HEK293 (cell line): ENCODE measurements at regions not wholly inside any gene's neighbourhood (a gene's known extent, or its start where the extent isn't known, plus 50 kb on each side); places are given as distances from the start of the nearest gene placed in this dataset.

Experiments used
- EGR2 ChIP-seq: fragments of 450-650 bp; formaldehyde crosslinking; IDR thresholded peaks from 2 replicates; pipeline ENCODE4 v1.5.1; 2016; ENCODE audit warnings: low read depth, missing biosample characterization, missing genetic modification characterization
- GLIS2 ChIP-seq: fragments of 450-650 bp; formaldehyde crosslinking; IDR thresholded peaks from 2 replicates; pipeline ENCODE4 v1.5.1; 2016; ENCODE audit warnings: missing biosample characterization, missing genetic modification characterization
- HOXA7 ChIP-seq: sonication (generic); formaldehyde crosslinking; IDR thresholded peaks from 2 replicates; pipeline ENCODE4 v1.8.1; 2022; ENCODE audit warnings: missing genetic modification reagents, borderline replicate concordance
- KLF1 ChIP-seq: fragments of 450-650 bp; formaldehyde crosslinking; IDR thresholded peaks from 2 replicates; pipeline ENCODE4 v1.5.1; 2016; ENCODE audit warnings: missing biosample characterization, missing genetic modification characterization
- KLF8 ChIP-seq: fragments of 450-650 bp; formaldehyde crosslinking; IDR thresholded peaks from 2 replicates; pipeline ENCODE4 v1.5.1; 2016; ENCODE audit warnings: missing biosample characterization, missing genetic modification characterization
- RBAK ChIP-seq: fragments of 450-650 bp; formaldehyde crosslinking; IDR thresholded peaks from 2 replicates; pipeline ENCODE4 v1.5.1; 2016; ENCODE audit warnings: missing biosample characterization, missing genetic modification characterization
- SCRT2 ChIP-seq: fragments of 450-650 bp; formaldehyde crosslinking; IDR thresholded peaks from 2 replicates; pipeline ENCODE4 v1.5.1; 2016; ENCODE audit warnings: missing biosample characterization, missing genetic modification characterization
- ZBTB8A ChIP-seq: fragments of 450-650 bp; formaldehyde crosslinking; IDR thresholded peaks from 2 replicates; pipeline ENCODE4 v1.5.1; 2016; ENCODE audit warnings: missing biosample characterization, missing genetic modification characterization
- ZIC2 ChIP-seq: fragments of 450-650 bp; formaldehyde crosslinking; IDR thresholded peaks from 2 replicates; pipeline ENCODE4 v1.5.1; 2016; ENCODE audit warnings: missing biosample characterization, missing genetic modification characterization
- ZNF169 ChIP-seq: fragments of 450-650 bp; formaldehyde crosslinking; IDR thresholded peaks from 2 replicates; pipeline ENCODE4 v1.5.1; 2016; ENCODE audit warnings: missing biosample characterization, missing genetic modification characterization
- ZNF202 ChIP-seq: fragments of 450-650 bp; formaldehyde crosslinking; IDR thresholded peaks from 2 replicates; pipeline ENCODE4 v1.5.1; 2016; ENCODE audit warnings: missing biosample characterization, missing genetic modification characterization, borderline replicate concordance
- ZNF23 ChIP-seq: fragments of 450-650 bp; formaldehyde crosslinking; IDR thresholded peaks from 2 replicates; pipeline ENCODE4 v1.5.1; 2016; ENCODE audit warnings: missing biosample characterization, missing genetic modification characterization, borderline replicate concordance
- ZNF324 ChIP-seq: fragments of 450-650 bp; formaldehyde crosslinking; IDR thresholded peaks from 2 replicates; pipeline ENCODE4 v1.5.1; 2016; ENCODE audit warnings: missing biosample characterization, missing genetic modification characterization
- ZNF426 ChIP-seq: fragments of 450-650 bp; formaldehyde crosslinking; IDR thresholded peaks from 2 replicates; pipeline ENCODE4 v1.5.1; 2017; ENCODE audit warnings: missing biosample characterization, missing genetic modification characterization, mild to moderate bottlenecking, inconsistent platforms, moderate library complexity
- ZNF571 ChIP-seq: fragments of 450-650 bp; formaldehyde crosslinking; IDR thresholded peaks from 2 replicates; pipeline ENCODE4 v1.5.0; 2017; ENCODE audit warnings: missing biosample characterization, missing genetic modification characterization
- ZNF658 ChIP-seq: fragments of 450-650 bp; formaldehyde crosslinking; IDR thresholded peaks from 2 replicates; pipeline ENCODE4; 2016; ENCODE audit warnings: missing biosample characterization, missing genetic modification characterization
- ZNF792 ChIP-seq: fragments of 450-650 bp; formaldehyde crosslinking; IDR thresholded peaks from 2 replicates; pipeline ENCODE4 v1.5.1; 2016; ENCODE audit warnings: missing biosample characterization, missing genetic modification characterization
- ZSCAN30 ChIP-seq: fragments of 450-650 bp; IDR thresholded peaks from 2 replicates; pipeline ENCODE4 v1.5.1; 2018; ENCODE audit warnings: missing biosample characterization, mild to moderate bottlenecking, missing genetic modification characterization, moderate library complexity
- TF ChIP-seq, protein P1 (sequence below): fragments of 450-650 bp; formaldehyde crosslinking; IDR thresholded peaks from 2 replicates; pipeline ENCODE4 v1.5.1; 2017; ENCODE audit warnings: missing biosample characterization, missing genetic modification characterization
- TF ChIP-seq, protein P2 (sequence below): fragments of 450-650 bp; formaldehyde crosslinking; IDR thresholded peaks from 2 replicates; pipeline ENCODE4 v1.5.1; 2016; ENCODE audit warnings: missing biosample characterization, missing genetic modification characterization
- TF ChIP-seq, protein P3 (sequence below): fragments of 450-650 bp; formaldehyde crosslinking; IDR thresholded peaks from 2 replicates; pipeline ENCODE4 v1.5.1; 2016; ENCODE audit warnings: missing biosample characterization, missing genetic modification characterization, low read depth
- TF ChIP-seq, protein P4 (sequence below): fragments of 450-650 bp; formaldehyde crosslinking; IDR thresholded peaks from 2 replicates; pipeline ENCODE4 v1.5.1; 2016; ENCODE audit warnings: missing biosample characterization, missing genetic modification characterization, low read depth
- TF ChIP-seq, protein P5 (sequence below): fragments of 450-650 bp; formaldehyde crosslinking; IDR thresholded peaks from 2 replicates; pipeline ENCODE4 v1.5.1; 2016; ENCODE audit warnings: missing biosample characterization, missing genetic modification characterization
- TF ChIP-seq, protein P6 (sequence below): fragments of 450-650 bp; formaldehyde crosslinking; IDR thresholded peaks from 2 replicates; pipeline ENCODE4 v1.5.1; 2016; ENCODE audit warnings: missing biosample characterization, missing genetic modification characterization

DNA sequence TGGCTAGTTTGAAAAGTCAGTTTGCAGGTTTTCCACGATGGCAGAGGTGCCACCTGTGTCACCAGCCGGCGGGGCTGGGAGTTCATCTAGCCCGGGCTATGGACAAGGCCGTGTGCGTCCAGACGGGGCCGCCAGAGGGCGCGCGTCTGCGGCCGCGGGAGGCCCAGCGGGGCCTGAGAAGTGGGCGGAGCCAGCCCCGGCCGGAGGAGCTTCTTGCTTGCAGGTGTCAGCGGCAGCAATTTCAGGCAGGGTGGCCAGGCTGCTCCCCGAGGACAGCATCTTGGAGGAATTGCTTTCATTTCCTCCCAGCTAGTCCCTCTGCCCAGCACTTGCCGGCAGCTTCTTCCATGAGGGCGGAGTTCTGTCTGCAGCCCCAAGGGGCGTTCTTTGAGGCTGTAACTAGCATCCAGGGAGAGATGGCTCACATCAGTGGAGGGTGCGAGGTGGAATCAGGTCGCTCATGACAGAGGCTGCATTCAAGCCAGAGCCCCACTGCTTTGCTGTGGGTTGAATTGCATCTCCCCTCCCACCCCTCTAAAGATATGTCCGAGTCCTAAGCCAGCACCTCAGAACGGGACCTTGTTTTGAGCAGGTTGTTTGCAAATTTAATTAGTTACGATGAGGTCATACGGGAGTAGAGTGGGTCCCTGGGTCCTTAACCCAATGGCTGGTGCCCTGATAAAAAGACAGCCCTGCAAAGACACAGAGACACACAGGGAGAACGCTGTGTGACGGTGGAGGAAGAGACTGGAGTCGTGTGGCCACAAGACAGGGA is 85.9 kb upstream of the MKI67 start (continued):
- TF ChIP-seq, protein P1, sequence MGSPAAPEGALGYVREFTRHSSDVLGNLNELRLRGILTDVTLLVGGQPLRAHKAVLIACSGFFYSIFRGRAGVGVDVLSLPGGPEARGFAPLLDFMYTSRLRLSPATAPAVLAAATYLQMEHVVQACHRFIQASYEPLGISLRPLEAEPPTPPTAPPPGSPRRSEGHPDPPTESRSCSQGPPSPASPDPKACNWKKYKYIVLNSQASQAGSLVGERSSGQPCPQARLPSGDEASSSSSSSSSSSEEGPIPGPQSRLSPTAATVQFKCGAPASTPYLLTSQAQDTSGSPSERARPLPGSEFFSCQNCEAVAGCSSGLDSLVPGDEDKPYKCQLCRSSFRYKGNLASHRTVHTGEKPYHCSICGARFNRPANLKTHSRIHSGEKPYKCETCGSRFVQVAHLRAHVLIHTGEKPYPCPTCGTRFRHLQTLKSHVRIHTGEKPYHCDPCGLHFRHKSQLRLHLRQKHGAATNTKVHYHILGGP (tag by site-specific recombination): no peak
- TF ChIP-seq ZNF792 (no peak), ZNF658 (tag by site-specific recombination) (no peak), HOXA7 (CRISPR knock-in tag) (no peak), ZNF23 (tag by site-specific recombination) (no peak), EGR2 (peak; percentile 15; the same call in 1 of the 2 replicates), ZBTB8A (tag by site-specific recombination) (no peak), KLF8 (no peak), ZNF571 (no peak), ZNF202 (tag by site-specific recombination) (no peak), GLIS2 (tag by site-specific recombination) (peak; percentile 87), ZSCAN30 (peak; percentile 45; the same call in 1 of the 2 replicates), ZNF324 (tag by site-specific recombination) (no peak), ZNF169 (tag by site-specific recombination) (no peak), RBAK (tag by site-specific recombination) (no peak), SCRT2 (tag by site-specific recombination) (peak; percentile 74; the same call in 1 of the 2 replicates), KLF1 (tag by site-specific recombination) (0 out of 2 replicates have a peak, but pooled peaks have one; percentile 15), ZNF426 (tag by site-specific recombination) (no peak), ZIC2 (peak; percentile 62)
- TF ChIP-seq, protein P2, sequence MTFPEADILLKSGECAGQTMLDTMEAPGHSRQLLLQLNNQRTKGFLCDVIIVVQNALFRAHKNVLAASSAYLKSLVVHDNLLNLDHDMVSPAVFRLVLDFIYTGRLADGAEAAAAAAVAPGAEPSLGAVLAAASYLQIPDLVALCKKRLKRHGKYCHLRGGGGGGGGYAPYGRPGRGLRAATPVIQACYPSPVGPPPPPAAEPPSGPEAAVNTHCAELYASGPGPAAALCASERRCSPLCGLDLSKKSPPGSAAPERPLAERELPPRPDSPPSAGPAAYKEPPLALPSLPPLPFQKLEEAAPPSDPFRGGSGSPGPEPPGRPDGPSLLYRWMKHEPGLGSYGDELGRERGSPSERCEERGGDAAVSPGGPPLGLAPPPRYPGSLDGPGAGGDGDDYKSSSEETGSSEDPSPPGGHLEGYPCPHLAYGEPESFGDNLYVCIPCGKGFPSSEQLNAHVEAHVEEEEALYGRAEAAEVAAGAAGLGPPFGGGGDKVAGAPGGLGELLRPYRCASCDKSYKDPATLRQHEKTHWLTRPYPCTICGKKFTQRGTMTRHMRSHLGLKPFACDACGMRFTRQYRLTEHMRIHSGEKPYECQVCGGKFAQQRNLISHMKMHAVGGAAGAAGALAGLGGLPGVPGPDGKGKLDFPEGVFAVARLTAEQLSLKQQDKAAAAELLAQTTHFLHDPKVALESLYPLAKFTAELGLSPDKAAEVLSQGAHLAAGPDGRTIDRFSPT (tag by site-specific recombination): peak; percentile 78
- TF ChIP-seq, protein P3, sequence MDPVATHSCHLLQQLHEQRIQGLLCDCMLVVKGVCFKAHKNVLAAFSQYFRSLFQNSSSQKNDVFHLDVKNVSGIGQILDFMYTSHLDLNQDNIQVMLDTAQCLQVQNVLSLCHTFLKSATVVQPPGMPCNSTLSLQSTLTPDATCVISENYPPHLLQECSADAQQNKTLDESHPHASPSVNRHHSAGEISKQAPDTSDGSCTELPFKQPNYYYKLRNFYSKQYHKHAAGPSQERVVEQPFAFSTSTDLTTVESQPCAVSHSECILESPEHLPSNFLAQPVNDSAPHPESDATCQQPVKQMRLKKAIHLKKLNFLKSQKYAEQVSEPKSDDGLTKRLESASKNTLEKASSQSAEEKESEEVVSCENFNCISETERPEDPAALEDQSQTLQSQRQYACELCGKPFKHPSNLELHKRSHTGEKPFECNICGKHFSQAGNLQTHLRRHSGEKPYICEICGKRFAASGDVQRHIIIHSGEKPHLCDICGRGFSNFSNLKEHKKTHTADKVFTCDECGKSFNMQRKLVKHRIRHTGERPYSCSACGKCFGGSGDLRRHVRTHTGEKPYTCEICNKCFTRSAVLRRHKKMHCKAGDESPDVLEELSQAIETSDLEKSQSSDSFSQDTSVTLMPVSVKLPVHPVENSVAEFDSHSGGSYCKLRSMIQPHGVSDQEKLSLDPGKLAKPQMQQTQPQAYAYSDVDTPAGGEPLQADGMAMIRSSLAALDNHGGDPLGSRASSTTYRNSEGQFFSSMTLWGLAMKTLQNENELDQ (tag by site-specific recombination): no peak
- TF ChIP-seq, protein P4, sequence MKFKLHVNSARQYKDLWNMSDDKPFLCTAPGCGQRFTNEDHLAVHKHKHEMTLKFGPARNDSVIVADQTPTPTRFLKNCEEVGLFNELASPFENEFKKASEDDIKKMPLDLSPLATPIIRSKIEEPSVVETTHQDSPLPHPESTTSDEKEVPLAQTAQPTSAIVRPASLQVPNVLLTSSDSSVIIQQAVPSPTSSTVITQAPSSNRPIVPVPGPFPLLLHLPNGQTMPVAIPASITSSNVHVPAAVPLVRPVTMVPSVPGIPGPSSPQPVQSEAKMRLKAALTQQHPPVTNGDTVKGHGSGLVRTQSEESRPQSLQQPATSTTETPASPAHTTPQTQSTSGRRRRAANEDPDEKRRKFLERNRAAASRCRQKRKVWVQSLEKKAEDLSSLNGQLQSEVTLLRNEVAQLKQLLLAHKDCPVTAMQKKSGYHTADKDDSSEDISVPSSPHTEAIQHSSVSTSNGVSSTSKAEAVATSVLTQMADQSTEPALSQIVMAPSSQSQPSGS (tag by site-specific recombination): peak; percentile 73; the same call in 1 of the 2 replicates
- TF ChIP-seq, protein P5, sequence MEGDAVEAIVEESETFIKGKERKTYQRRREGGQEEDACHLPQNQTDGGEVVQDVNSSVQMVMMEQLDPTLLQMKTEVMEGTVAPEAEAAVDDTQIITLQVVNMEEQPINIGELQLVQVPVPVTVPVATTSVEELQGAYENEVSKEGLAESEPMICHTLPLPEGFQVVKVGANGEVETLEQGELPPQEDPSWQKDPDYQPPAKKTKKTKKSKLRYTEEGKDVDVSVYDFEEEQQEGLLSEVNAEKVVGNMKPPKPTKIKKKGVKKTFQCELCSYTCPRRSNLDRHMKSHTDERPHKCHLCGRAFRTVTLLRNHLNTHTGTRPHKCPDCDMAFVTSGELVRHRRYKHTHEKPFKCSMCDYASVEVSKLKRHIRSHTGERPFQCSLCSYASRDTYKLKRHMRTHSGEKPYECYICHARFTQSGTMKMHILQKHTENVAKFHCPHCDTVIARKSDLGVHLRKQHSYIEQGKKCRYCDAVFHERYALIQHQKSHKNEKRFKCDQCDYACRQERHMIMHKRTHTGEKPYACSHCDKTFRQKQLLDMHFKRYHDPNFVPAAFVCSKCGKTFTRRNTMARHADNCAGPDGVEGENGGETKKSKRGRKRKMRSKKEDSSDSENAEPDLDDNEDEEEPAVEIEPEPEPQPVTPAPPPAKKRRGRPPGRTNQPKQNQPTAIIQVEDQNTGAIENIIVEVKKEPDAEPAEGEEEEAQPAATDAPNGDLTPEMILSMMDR: peak; percentile 92
- TF ChIP-seq, protein P6, sequence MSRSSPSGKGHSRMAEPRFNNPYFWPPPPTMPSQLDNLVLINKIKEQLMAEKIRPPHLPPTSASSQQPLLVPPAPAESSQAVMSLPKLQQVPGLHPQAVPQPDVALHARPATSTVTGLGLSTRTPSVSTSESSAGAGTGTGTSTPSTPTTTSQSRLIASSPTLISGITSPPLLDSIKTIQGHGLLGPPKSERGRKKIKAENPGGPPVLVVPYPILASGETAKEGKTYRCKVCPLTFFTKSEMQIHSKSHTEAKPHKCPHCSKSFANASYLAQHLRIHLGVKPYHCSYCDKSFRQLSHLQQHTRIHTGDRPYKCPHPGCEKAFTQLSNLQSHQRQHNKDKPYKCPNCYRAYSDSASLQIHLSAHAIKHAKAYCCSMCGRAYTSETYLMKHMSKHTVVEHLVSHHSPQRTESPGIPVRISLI (tag by site-specific recombination): no peak
